Upper lobe of right lung (tissue), 1 donor: ENCODE measurements at regions not wholly inside any gene's neighbourhood (a gene's known extent, or its start where the extent isn't known, plus 50 kb on each side); places are given as distances from the start of the nearest gene placed in this dataset.

ENCODE experiments used
- ATAC-seq: fragments of 200-7000 bp; cut with Tn5 transposase; one replicate; pipeline ENCODE4 v1.9.1; 2020; ENCODE audit warnings: mild to moderate bottlenecking, moderate library complexity
- DNase-seq: peaks from one replicate; pipeline ENCODE4 v3.0.0-alpha.2; 2020
- H3K27ac ChIP-seq: fragments of 200-600 bp; one replicate; pipeline ENCODE4 v1.8.0; 2022
- H3K27me3 ChIP-seq: fragments of 200-600 bp; one replicate; pipeline ENCODE4 v1.8.0; 2022; ENCODE audit warnings: mild to moderate bottlenecking
- H3K36me3 ChIP-seq: fragments of 200-600 bp; one replicate; pipeline ENCODE4 v1.8.0; 2022
- H3K4me1 ChIP-seq: fragments of 200-600 bp; one replicate; pipeline ENCODE4 v1.8.0; 2022
- H3K4me3 ChIP-seq: fragments of 200-600 bp; one replicate; pipeline ENCODE4 v1.8.0; 2022; ENCODE audit warnings: mild to moderate bottlenecking
- H3K9me3 ChIP-seq: fragments of 200-600 bp; one replicate; pipeline ENCODE4 v1.8.0; 2022
- intact Hi-C: fragments of 100-400 bp; cut with DNase I; formaldehyde crosslinking; loops from one replicate; pipeline ENCODE4 v1.11.0; 2022
- TF ChIP-seq, protein P1 (sequence below): fragments of 200-600 bp; IDR thresholded peaks from one replicate; pipeline ENCODE4 v1.8.0; 2022; ENCODE audit warnings: antibody characterized with exemption
- donor health status: DM: no; HTN: yes; CAD: no; lungs with severe emphysema.

DNA sequence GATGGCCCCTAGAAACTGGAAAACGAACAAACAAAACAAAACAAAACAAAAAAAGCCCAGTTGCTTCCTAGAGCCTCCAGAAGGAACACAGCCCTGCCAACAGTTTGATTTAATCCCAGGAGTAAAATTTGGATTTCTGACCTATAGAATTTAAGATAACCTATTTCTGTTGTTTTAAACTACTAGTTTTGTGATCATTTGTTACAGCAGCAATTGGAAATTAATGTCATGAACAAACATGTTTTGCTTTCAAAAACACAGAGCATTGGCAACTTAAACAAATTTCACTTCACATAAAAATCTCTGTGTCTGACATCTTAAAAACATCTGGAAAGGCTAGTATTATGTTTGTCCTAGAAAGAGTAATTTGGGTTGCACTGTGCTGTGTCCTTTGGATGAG is 437.3 kb downstream of the METTL15 start:
- Histone ChIP-seq H3K27ac (no peak overlapping the region), H3K4me3 (no peak overlapping the region), H3K4me1 (no peaks in the 10 kb centered on the region), H3K36me3 (no peaks in the 10 kb centered on the region), H3K27me3 (no peaks in the 10 kb centered on the region), H3K9me3 (no peaks in the 10 kb centered on the region)
- ATAC-seq, result no peak
- intact Hi-C loops, result no loop called here
- TF ChIP-seq, protein P1, sequence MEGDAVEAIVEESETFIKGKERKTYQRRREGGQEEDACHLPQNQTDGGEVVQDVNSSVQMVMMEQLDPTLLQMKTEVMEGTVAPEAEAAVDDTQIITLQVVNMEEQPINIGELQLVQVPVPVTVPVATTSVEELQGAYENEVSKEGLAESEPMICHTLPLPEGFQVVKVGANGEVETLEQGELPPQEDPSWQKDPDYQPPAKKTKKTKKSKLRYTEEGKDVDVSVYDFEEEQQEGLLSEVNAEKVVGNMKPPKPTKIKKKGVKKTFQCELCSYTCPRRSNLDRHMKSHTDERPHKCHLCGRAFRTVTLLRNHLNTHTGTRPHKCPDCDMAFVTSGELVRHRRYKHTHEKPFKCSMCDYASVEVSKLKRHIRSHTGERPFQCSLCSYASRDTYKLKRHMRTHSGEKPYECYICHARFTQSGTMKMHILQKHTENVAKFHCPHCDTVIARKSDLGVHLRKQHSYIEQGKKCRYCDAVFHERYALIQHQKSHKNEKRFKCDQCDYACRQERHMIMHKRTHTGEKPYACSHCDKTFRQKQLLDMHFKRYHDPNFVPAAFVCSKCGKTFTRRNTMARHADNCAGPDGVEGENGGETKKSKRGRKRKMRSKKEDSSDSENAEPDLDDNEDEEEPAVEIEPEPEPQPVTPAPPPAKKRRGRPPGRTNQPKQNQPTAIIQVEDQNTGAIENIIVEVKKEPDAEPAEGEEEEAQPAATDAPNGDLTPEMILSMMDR, result no peak
- no peak for DNase-seq

DNA sequence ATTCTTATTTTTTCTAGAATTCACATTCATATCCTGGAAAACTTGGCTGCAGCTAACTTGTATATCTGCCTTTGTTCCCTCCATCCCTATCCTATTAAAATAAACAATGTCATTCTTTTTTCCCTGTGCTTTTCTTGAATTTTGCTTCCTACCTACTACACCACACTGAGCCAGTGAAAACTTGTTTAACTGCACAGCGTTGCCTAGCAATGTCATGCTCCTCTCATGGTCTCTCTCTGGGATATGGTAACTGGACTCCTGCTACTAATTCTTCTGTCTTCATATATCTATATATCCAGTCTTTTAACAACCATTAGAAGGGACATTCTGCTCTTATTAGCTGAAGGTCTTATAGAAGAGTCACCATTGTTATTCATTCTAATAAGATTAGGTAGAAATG is 434.4 kb downstream of the METTL15 start:
- intact Hi-C loops, result no loop called here
- H3K36me3 ChIP-seq, result no peaks in the 10 kb centered on the region
- no peak overlapping the region for H3K27ac ChIP-seq
- TF ChIP-seq, protein P1, result no peak
- no peaks in the 10 kb centered on the region for H3K9me3 ChIP-seq
- no peak for DNase-seq
- no peak overlapping the region for H3K4me3 ChIP-seq
- no peak for ATAC-seq
- no peaks in the 10 kb centered on the region for H3K4me1 ChIP-seq
- no peaks in the 10 kb centered on the region for H3K27me3 ChIP-seq

DNA sequence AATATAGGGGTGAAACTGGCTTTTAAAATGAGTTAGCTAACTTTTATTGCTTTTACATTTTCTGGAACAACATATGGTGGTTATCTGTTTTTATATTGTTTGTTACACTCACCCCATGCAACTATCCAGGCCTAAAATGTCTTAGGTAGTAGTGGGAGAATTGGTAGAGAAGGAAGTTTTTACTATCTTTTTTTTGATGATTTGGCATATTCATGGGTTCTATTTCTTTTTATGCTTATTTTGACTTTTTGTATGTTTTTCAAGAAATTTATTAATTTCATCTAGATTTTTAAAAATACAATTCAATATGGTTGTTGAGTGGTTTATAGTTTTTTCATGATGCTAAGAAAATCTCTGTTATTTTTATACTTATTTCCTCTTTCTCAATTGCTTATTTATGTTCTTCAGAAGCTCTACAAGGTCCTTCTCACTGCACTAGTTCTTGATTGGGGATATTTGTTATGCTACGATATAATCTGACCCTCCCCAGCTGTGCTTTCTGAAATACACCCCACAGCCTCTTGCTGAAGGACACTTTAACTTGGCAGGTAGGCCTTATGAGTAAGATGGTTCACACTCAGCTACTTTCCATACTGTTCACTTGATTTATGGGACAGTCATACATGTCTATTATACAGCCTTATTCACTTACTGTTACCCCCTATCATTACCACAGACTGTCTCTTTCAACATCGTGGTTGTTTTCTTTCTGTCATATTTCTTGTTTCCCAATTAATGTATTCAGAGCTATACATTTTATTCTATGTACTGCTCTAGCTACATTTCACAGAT is 431.2 kb downstream of the METTL15 start:
- intact Hi-C loops, result no loop called here
- Histone ChIP-seq H3K9me3 (no peaks in the 10 kb centered on the region), H3K36me3 (no peaks in the 10 kb centered on the region), H3K27me3 (no peaks in the 10 kb centered on the region), H3K4me3 (no peak overlapping the region), H3K27ac (no peak overlapping the region), H3K4me1 (no peaks in the 10 kb centered on the region)
- no peak for ATAC-seq
- TF ChIP-seq, protein P1, result no peak
- DNase-seq, result no peak

DNA sequence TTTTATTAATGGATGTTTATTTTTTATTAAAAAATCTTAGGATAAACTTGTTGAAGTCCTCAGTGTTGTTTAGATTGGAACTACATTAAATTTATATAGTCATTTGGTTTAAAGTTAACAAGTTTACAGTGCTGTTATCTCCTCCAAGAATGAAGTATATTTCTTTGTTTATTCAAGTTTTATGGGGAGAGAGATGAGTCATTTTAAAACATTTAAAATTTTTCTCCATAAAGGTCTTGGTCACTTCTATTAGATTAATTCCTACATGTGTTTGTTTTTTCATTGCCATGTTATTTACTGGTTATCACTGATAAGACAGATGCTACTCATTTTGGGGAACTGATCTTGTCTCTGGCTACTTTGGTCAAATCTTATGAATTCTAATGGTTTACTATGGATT is 429.6 kb downstream of the METTL15 start:
- TF ChIP-seq, protein P1, result no peak
- no peaks in the 10 kb centered on the region for H3K4me1 ChIP-seq
- no peaks in the 10 kb centered on the region for H3K27me3 ChIP-seq
- ATAC-seq (no peak), DNase-seq (no peak)
- no peaks in the 10 kb centered on the region for H3K36me3 ChIP-seq
- intact Hi-C loops, result no loop called here
- H3K4me3 ChIP-seq, result no peak overlapping the region
- no peaks in the 10 kb centered on the region for H3K9me3 ChIP-seq
- H3K27ac ChIP-seq, result no peak overlapping the region

DNA sequence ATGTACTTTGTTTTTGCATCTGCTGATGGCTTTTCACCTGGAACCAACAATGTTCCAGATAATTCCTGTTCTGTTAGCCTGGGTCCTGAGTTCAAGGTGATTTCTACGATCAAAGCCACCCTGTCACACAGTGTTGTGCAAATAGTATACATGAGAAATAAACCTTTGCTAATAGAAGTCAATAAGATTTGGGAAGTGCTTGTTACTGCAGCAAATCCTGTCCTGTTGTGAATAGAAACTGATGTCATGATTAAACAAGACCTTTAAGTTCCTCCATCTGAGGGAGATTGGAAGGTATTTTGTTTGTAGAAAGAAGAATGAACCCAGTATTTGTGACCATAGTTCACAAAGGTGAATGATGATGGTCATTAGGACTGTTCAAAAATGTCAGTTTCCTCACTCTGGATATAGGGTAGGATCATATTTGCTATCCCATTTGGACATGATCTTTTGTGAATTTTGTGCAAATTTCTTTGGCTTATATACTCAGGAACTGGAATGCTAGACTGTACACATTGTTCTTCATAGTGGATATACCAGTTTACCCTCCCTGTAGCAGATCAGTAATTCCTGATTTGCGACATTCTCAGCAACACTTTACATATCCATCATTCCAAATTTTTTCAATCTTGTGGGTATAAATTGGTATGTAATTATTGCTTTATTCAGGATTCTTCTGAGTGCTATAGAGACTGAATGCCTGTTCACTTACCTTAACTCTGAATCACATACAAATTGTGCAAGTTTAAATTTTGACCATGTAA is 428.5 kb downstream of the METTL15 start:
- intact Hi-C loops, result no loop called here
- no peaks in the 10 kb centered on the region for H3K9me3 ChIP-seq
- no peak overlapping the region for H3K4me3 ChIP-seq
- H3K27me3 ChIP-seq, result no peaks in the 10 kb centered on the region
- DNase-seq (no peak), ATAC-seq (no peak)
- no peak overlapping the region for H3K27ac ChIP-seq
- no peaks in the 10 kb centered on the region for H3K4me1 ChIP-seq
- no peaks in the 10 kb centered on the region for H3K36me3 ChIP-seq
- TF ChIP-seq, protein P1, result no peak
